ENCODE measurements at regions not wholly inside any gene's neighbourhood (a gene's known extent, or its start where the extent isn't known, plus 50 kb on each side); places are given as distances from the start of the nearest gene placed in this dataset.
"Not testable (repeated sequence)": the region's sequence is repeated elsewhere in the genome, so short reads cannot be mapped to it uniquely, and the experiment has no call there.

GRCh38 chr5:97234380-97234779, 51.3 kb upstream of the RIOK2 start:
- DNase-seq (ENCODE audit: low spot score); in situ Hi-C loops (cut with HindIII; ENCODE audit: low sequenced_read_pairs): not testable (repeated sequence)

- DNase-seq (ENCODE audit: low spot score), result no peak
- in situ Hi-C loops (cut with HindIII; ENCODE audit: low sequenced_read_pairs), result no loop called here
Measured at GRCh38 chr5:97242341-97242740, 59.3 kb upstream of the RIOK2 start.

- in situ Hi-C loops (cut with HindIII; ENCODE audit: low sequenced_read_pairs), result no loop called here
- DNase-seq (ENCODE audit: low spot score), result no peak
Measured at GRCh38 chr5:97243353-97243752, 60.3 kb upstream of the RIOK2 start.

GRCh38 chr5:97245386-97245785, 62.3 kb upstream of the RIOK2 start:
- no peak for DNase-seq (ENCODE audit: low spot score)
- in situ Hi-C loops (cut with HindIII; ENCODE audit: low sequenced_read_pairs), result no loop called here

DNA sequence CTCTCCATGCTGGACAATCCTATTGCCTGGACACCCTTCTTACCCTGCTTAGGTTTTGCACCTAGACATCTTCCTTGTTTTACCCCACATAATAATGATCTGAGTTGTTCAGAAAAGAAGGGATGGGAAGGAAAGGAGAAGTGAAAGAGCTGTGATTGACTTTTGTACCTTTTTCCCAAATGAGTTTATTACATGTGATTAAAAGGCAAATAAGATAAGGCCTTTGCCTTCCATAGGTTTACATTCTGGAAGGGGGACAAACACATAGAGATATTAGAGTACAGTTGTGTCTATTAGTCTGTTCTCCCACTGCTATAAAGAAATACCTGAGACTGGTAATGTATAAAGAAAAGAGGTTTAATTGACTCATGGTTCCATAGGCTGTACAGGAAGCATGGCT, 67.1 kb upstream of the RIOK2 start:
- in situ Hi-C loops (cut with HindIII; ENCODE audit: low sequenced_read_pairs), result no loop called here
- no peak for DNase-seq (ENCODE audit: low spot score)

GRCh38 chr5:97266076-97266475, 83.0 kb upstream of the RIOK2 start:
- in situ Hi-C loops (cut with HindIII; ENCODE audit: low sequenced_read_pairs), result no loop called here
- no peak for DNase-seq (ENCODE audit: low spot score)

DNA sequence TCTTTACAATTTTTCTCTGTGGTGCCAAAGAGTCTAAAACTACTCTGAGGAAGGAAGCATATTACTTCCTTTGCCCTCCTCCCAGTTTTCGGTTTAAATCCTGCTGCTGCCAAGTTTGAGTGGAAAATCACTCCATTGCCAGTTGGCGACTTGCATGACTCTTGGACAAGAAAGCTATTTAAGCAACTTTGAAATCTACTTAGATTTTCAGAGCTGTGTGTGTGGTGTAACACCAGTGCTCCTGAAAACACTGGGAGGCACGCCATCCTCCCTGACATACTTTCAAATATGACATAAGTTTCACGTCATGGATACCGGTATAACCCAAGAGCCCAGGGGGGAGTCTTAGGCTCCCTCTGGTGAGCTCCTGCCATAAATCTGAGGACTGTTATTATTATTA, 83.5 kb upstream of the RIOK2 start:
- DNase-seq (ENCODE audit: low spot score), result peak; percentile 9
- in situ Hi-C loops (cut with HindIII; ENCODE audit: low sequenced_read_pairs), result no loop called here

DNA sequence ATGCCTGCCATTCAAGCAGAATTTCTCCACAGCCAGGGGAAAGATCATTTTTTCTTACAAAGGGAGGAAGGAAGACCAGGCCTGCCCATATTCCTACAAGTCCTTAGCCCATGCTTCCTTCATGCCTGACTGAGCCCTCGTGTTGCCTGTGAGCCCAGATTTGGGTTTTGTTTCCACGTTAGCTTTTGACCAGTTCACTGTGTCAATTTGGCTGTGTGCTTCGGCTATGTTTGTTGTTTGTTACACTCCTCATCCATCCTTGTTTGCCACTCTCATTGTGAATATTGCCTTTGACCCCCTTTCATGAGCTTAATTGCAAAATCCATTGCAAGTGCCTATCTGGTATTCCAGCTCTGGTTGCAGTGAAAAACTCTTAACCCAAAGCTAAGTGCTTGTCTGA, 84.7 kb upstream of the RIOK2 start:
- in situ Hi-C loops (cut with HindIII; ENCODE audit: low sequenced_read_pairs), result no loop called here
- DNase-seq (ENCODE audit: low spot score), result peak; percentile 0

DNA sequence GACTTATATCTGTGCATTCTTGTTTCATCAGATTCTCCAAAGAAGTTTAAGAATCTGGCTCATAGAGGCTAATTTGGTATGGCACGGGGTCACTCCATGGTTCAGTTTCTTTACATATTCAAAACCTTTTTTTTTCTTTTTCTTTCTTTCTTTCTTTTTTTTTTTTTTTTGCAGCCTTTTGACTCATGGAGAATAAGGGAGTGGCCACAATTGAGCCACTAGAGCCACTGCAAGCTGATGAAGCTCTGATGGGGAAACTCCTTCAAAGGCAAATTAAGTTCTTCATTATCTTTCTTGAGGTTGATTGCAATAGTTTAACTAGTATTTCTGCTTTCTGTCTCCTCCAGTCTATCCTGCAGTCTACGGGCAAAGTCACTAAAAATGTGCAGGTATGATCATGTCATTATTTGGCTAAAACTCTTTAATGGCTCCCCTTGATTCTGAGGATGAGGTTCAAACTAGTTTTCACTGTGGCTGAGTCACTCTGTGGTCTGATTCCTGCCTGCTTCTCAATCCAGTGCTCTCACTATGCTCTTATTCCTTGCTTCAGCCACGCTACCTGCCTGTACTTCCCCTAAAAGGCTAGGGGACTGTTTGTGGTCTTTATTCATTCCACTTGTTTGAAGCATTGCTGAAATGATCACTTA, 93.5 kb upstream of the RIOK2 start:
- in situ Hi-C loops (cut with HindIII; ENCODE audit: low sequenced_read_pairs), result no loop called here
- DNase-seq (ENCODE audit: low spot score), result no peak

DNA sequence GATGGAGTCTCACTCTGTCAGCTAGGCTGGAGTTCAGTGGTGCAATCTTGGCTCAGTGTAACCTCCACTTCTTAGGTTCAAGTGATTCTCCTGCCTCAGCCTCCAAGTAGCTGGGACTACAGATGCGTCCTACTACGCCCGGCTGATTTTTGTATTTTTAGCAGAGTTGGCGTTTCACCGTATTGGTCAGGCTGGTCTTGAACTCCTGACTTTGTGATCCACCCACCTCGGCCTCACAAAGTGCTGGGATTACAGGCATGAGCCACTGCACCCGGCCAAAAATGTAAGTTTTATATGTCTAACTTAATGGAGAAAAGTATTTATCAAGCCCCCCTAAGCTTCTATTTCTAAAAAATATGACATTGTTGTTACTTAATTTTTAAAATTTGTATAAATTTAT, 98.2 kb upstream of the RIOK2 start:
- in situ Hi-C loops (cut with HindIII; ENCODE audit: low sequenced_read_pairs), result no loop called here
- no peak for DNase-seq (ENCODE audit: low spot score)

- peak; percentile 8 for DNase-seq (ENCODE audit: low spot score)
- in situ Hi-C loops (cut with HindIII; ENCODE audit: low sequenced_read_pairs), result no loop called here
Measured at GRCh38 chr5:97297063-97297703, 114.1 kb upstream of the RIOK2 start.

- DNase-seq (ENCODE audit: low spot score), result no peak
- in situ Hi-C loops (cut with HindIII; ENCODE audit: low sequenced_read_pairs), result no loop called here
Measured at GRCh38 chr5:97297704-97298091, 114.7 kb upstream of the RIOK2 start.

- in situ Hi-C loops (cut with HindIII; ENCODE audit: low sequenced_read_pairs); DNase-seq (ENCODE audit: low spot score): not testable (repeated sequence)
Measured at GRCh38 chr5:97301181-97301580, 118.1 kb upstream of the RIOK2 start.

DNA sequence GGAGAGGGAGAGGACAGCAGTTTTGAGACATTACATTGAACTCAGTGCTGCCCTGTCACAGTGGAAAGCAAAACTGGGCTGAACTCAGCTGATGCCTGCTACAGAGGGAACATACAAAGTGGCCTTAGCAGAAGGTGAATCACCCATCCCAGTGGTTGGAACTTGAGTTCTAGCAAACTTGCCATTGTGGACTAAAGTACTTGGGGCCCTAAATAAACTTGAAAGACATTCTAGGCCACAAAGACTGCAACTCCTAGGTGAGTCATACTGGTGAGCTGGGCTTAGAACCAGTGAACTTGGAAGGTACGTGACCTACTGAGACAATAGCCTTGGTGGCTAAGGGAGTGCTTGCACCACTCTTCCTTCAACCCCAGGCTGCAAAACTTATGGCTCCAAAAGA, 155.7 kb upstream of the RIOK2 start:
- in situ Hi-C loops (cut with HindIII; ENCODE audit: low sequenced_read_pairs), result no loop called here
- no peak for DNase-seq (ENCODE audit: low spot score)

GRCh38 chr5:97355775-97356174, 172.7 kb upstream of the RIOK2 start:
- in situ Hi-C loops (cut with HindIII; ENCODE audit: low sequenced_read_pairs), result no loop called here

GRCh38 chr5:97363577-97363976, 180.5 kb upstream of the RIOK2 start:
- no peak for DNase-seq (ENCODE audit: low spot score)
- in situ Hi-C loops (cut with HindIII; ENCODE audit: low sequenced_read_pairs), result no loop called here

More at GRCh38 chr5:97355775-97356174, 172.7 kb upstream of the RIOK2 start:
- DNase-seq (ENCODE audit: low spot score), result no peak

GRCh38 chr5:97364731-97365130, 181.7 kb upstream of the RIOK2 start:
- DNase-seq (ENCODE audit: low spot score), result no peak
- in situ Hi-C loops (cut with HindIII; ENCODE audit: low sequenced_read_pairs), result no loop called here

- no peak for DNase-seq (ENCODE audit: low spot score)
- in situ Hi-C loops (cut with HindIII; ENCODE audit: low sequenced_read_pairs), result no loop called here
Measured at GRCh38 chr5:97365163-97365845, 182.3 kb upstream of the RIOK2 start.

GRCh38 chr5:97365918-97366317, 182.9 kb upstream of the RIOK2 start:
- DNase-seq (ENCODE audit: low spot score), result no peak
- in situ Hi-C loops (cut with HindIII; ENCODE audit: low sequenced_read_pairs), result no loop called here

- no peak for DNase-seq (ENCODE audit: low spot score)
- in situ Hi-C loops (cut with HindIII; ENCODE audit: low sequenced_read_pairs), result no loop called here
Measured at GRCh38 chr5:97375959-97376358, 192.9 kb upstream of the RIOK2 start.

GRCh38 chr5:97377582-97377981, 194.5 kb upstream of the RIOK2 start:
- in situ Hi-C loops (cut with HindIII; ENCODE audit: low sequenced_read_pairs), result no loop called here
- no peak for DNase-seq (ENCODE audit: low spot score)
